CD4-positive, alpha-beta T cell treated with Interleukin-15 for 1 hour (primary cell): ENCODE measurements at regions not wholly inside any gene's neighbourhood (a gene's known extent, or its start where the extent isn't known, plus 50 kb on each side); places are given as distances from the start of the nearest gene placed in this dataset.

ENCODE experiments used
- DNase-seq: peaks from one replicate; pipeline ENCODE4 v3.0.0-alpha.2; 2020

GRCh38 chr9:82673919-82674318 is 389.0 kb downstream of the RASEF start:
- no peak for DNase-seq

- no peak for DNase-seq
Observed at GRCh38 chr9:82675102-82675501, 387.8 kb downstream of the RASEF start.

- no peak for DNase-seq
Observed at GRCh38 chr9:82675605-82676004, 387.3 kb downstream of the RASEF start.

- DNase-seq = no peak
Observed at GRCh38 chr9:82677086-82677485, 385.9 kb downstream of the RASEF start.

- DNase-seq = no peak
Observed at GRCh38 chr9:82679472-82679871, 383.5 kb downstream of the RASEF start.

- DNase-seq = no peak
Observed at GRCh38 chr9:82680179-82680935, 382.6 kb downstream of the RASEF start.

GRCh38 chr9:82681809-82682208 is 381.1 kb downstream of the RASEF start:
- no peak for DNase-seq

GRCh38 chr9:82682431-82682830 is 380.5 kb downstream of the RASEF start:
- no peak for DNase-seq

GRCh38 chr9:82695704-82696103 is 367.2 kb downstream of the RASEF start:
- no peak for DNase-seq

- DNase-seq = no peak
Observed at GRCh38 chr9:82706786-82707185, 356.2 kb downstream of the RASEF start.

GRCh38 chr9:82716821-82717220 is 346.1 kb downstream of the RASEF start:
- no peak for DNase-seq

GRCh38 chr9:82720515-82720914 is 342.4 kb downstream of the RASEF start:
- DNase-seq = no peak

- no peak for DNase-seq
Observed at GRCh38 chr9:82721593-82721992, 341.3 kb downstream of the RASEF start.

GRCh38 chr9:82722051-82722450 is 340.9 kb downstream of the RASEF start:
- no peak for DNase-seq

GRCh38 chr9:82722561-82722960 is 340.4 kb downstream of the RASEF start:
- no peak for DNase-seq

GRCh38 chr9:82726424-82727276 is 336.3 kb downstream of the RASEF start:
- no peak for DNase-seq

- no peak for DNase-seq
Observed at GRCh38 chr9:82729141-82729540, 333.8 kb downstream of the RASEF start.

- DNase-seq = no peak
Observed at GRCh38 chr9:82729991-82730589, 332.9 kb downstream of the RASEF start.

GRCh38 chr9:82732928-82733327 is 330.0 kb downstream of the RASEF start:
- no peak for DNase-seq

GRCh38 chr9:82736126-82736525 is 326.8 kb downstream of the RASEF start:
- DNase-seq = no peak

GRCh38 chr9:82736701-82737100 is 326.2 kb downstream of the RASEF start:
- DNase-seq = no peak

- no peak for DNase-seq
Observed at GRCh38 chr9:82745919-82746318, 317.0 kb downstream of the RASEF start.

- no peak for DNase-seq
Observed at GRCh38 chr9:82750411-82750913, 312.5 kb downstream of the RASEF start.

- no peak for DNase-seq
Observed at GRCh38 chr9:82757924-82758323, 305.0 kb downstream of the RASEF start.
